ENCODE measurements at regions not wholly inside any gene's neighbourhood (a gene's known extent, or its start where the extent isn't known, plus 50 kb on each side); places are given as distances from the start of the nearest gene placed in this dataset.
"Not testable (repeated sequence)": the region's sequence is repeated elsewhere in the genome, so short reads cannot be mapped to it uniquely, and the experiment has no call there.

DNA sequence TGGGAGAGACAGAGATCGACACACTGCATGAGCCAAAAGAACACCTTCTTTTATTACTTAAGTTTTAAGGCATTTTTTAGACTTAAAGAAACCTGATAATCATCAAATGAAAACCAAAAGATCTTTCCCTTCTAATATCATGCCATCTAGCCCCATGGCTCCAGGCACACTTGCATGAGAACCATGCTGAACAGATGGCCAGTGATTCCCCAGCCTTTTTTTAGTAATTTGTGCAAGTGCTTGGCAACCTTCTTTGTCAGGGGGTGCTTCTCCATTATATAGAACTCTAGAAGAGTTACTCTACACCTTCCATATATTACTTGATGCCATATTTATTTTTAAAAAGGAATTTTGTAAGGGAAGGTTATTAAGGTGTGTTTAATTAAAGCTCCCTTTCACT is 182.2 kb upstream of the TEX13C start:
- no peak overlapping the region for H3K4me3 ChIP-seq (ENCODE audit: low read length in 2 of 2)
- H3K9ac ChIP-seq (ENCODE audit: low read depth in 1 of 2, low read length in 2 of 2): no peak overlapping the region
- H3K4me1 ChIP-seq (ENCODE audit: control insufficient read depth in 2 of 2, insufficient read depth in 2 of 2, low read length in 2 of 2): no peaks in the 10 kb centered on the region
- no peaks in the 10 kb centered on the region for H3K36me3 ChIP-seq (ENCODE audit: control insufficient read depth in 2 of 2, insufficient read depth in 2 of 2, low read length in 2 of 2)
- no peak overlapping the region for H3K27ac ChIP-seq (ENCODE audit: low read depth in 2 of 2, low read length in 2 of 2)
- no peaks in the 10 kb centered on the region for H3K9me3 ChIP-seq (ENCODE audit: control insufficient read depth in 2 of 2, low read length in 2 of 2)
- no peaks in the 10 kb centered on the region for H3K27me3 ChIP-seq (ENCODE audit: control insufficient read depth in 2 of 2, insufficient read depth in 2 of 2, low read length in 2 of 2)

DNA sequence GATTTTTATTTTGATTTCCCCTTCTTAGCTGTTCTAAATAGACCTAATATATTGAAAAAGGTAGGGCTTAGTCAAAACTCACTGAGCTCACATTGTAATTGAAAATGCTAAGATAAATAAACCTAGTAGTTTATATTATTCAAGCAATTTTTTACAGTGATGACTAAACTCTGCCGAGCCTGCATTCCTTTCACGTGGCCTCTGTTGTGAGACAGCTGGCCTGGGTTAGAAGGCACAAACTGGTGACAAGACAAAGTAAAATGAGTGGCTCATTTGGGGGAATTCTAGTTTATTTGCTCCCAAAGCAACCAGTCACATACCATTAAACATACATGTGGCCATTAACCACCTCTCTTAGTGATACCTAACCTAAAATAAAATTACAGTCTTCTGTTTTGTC is 169.4 kb upstream of the TEX13C start:
- H3K9ac ChIP-seq (ENCODE audit: low read depth in 1 of 2, low read length in 2 of 2): no peak overlapping the region
- no peaks in the 10 kb centered on the region for H3K4me1 ChIP-seq (ENCODE audit: control insufficient read depth in 2 of 2, insufficient read depth in 2 of 2, low read length in 2 of 2)
- no peak overlapping the region for H3K27ac ChIP-seq (ENCODE audit: low read depth in 2 of 2, low read length in 2 of 2)
- no peaks in the 10 kb centered on the region for H3K36me3 ChIP-seq (ENCODE audit: control insufficient read depth in 2 of 2, insufficient read depth in 2 of 2, low read length in 2 of 2)
- no peaks in the 10 kb centered on the region for H3K27me3 ChIP-seq (ENCODE audit: control insufficient read depth in 2 of 2, insufficient read depth in 2 of 2, low read length in 2 of 2)
- H3K4me3 ChIP-seq (ENCODE audit: low read length in 2 of 2): no peak overlapping the region
- H3K9me3 ChIP-seq (ENCODE audit: control insufficient read depth in 2 of 2, low read length in 2 of 2): no peaks in the 10 kb centered on the region

DNA sequence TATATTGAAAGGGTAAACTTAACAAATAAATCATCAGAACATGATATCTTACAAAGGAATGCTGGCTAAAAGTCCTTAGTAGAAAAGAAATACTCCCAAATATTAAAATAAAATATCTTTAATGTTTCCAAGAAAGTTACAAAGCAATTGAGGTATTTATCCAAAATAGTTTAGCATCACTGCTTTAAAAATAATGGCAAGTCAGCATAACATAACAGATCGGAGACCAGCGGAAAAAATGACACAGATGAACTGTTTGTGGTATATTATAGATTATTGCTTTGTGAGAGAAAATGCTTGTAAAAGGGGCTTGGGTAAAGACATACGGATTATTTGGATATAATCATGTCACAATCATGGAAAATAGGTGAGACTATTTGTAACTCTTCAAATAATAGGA is 168.5 kb upstream of the TEX13C start:
- H3K4me3 ChIP-seq (ENCODE audit: low read length in 2 of 2): no peak overlapping the region
- no peaks in the 10 kb centered on the region for H3K9me3 ChIP-seq (ENCODE audit: control insufficient read depth in 2 of 2, low read length in 2 of 2)
- no peaks in the 10 kb centered on the region for H3K4me1 ChIP-seq (ENCODE audit: control insufficient read depth in 2 of 2, insufficient read depth in 2 of 2, low read length in 2 of 2)
- no peak overlapping the region for H3K9ac ChIP-seq (ENCODE audit: low read depth in 1 of 2, low read length in 2 of 2)
- no peaks in the 10 kb centered on the region for H3K27me3 ChIP-seq (ENCODE audit: control insufficient read depth in 2 of 2, insufficient read depth in 2 of 2, low read length in 2 of 2)
- no peaks in the 10 kb centered on the region for H3K36me3 ChIP-seq (ENCODE audit: control insufficient read depth in 2 of 2, insufficient read depth in 2 of 2, low read length in 2 of 2)
- H3K27ac ChIP-seq (ENCODE audit: low read depth in 2 of 2, low read length in 2 of 2): no peak overlapping the region

DNA sequence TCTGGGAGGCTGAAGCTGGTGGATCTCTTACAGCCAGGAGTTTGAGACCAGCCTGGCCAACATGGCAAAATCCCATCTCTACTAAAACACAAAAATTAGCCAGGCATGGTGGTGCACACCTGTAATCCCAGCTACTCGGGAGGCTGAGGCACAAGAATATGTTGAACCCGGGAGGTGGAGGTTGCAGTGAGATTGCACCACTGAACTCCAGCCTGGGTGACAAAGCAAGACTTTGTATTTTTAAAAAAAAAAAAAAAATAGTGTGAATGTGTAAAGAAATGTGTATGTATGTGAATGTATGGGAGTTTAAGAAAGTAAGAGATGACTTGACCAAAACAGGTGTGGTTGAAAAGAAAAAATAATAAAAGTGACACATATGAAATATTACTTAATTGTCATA is 167.7 kb upstream of the TEX13C start:
- H3K9me3 ChIP-seq (ENCODE audit: control insufficient read depth in 2 of 2, low read length in 2 of 2): no peaks in the 10 kb centered on the region
- no peak overlapping the region for H3K9ac ChIP-seq (ENCODE audit: low read depth in 1 of 2, low read length in 2 of 2)
- no peaks in the 10 kb centered on the region for H3K27me3 ChIP-seq (ENCODE audit: control insufficient read depth in 2 of 2, insufficient read depth in 2 of 2, low read length in 2 of 2)
- no peak overlapping the region for H3K4me3 ChIP-seq (ENCODE audit: low read length in 2 of 2)
- no peaks in the 10 kb centered on the region for H3K4me1 ChIP-seq (ENCODE audit: control insufficient read depth in 2 of 2, insufficient read depth in 2 of 2, low read length in 2 of 2)
- H3K27ac ChIP-seq (ENCODE audit: low read depth in 2 of 2, low read length in 2 of 2): no peak overlapping the region
- H3K36me3 ChIP-seq (ENCODE audit: control insufficient read depth in 2 of 2, insufficient read depth in 2 of 2, low read length in 2 of 2): no peaks in the 10 kb centered on the region

DNA sequence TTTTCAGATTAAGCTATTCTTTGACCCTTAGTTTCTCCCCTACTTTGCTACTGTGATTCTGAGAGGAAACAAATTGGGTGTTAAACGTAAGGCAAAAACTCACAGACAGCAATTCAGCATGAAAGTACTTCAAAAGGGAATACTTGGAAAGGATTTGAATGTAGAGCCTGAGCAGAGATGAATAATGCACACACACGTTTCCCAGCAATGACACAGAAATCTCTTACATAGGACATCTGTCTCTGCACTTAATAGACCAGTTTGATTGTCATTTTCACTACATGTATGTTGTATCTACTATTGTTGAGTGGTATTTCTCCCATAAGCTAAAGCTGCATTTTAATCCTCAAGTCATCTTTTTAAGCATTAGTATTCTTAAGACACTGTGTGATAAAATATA is 166.1 kb upstream of the TEX13C start:
- Histone ChIP-seq H3K9ac (ENCODE audit: low read depth in 1 of 2, low read length in 2 of 2) (no peak overlapping the region), H3K4me1 (ENCODE audit: control insufficient read depth in 2 of 2, insufficient read depth in 2 of 2, low read length in 2 of 2) (no peaks in the 10 kb centered on the region), H3K27me3 (ENCODE audit: control insufficient read depth in 2 of 2, insufficient read depth in 2 of 2, low read length in 2 of 2) (no peaks in the 10 kb centered on the region), H3K36me3 (ENCODE audit: control insufficient read depth in 2 of 2, insufficient read depth in 2 of 2, low read length in 2 of 2) (no peaks in the 10 kb centered on the region), H3K9me3 (ENCODE audit: control insufficient read depth in 2 of 2, low read length in 2 of 2) (no peaks in the 10 kb centered on the region), H3K27ac (ENCODE audit: low read depth in 2 of 2, low read length in 2 of 2) (no peak overlapping the region), H3K4me3 (ENCODE audit: low read length in 2 of 2) (no peak overlapping the region)

DNA sequence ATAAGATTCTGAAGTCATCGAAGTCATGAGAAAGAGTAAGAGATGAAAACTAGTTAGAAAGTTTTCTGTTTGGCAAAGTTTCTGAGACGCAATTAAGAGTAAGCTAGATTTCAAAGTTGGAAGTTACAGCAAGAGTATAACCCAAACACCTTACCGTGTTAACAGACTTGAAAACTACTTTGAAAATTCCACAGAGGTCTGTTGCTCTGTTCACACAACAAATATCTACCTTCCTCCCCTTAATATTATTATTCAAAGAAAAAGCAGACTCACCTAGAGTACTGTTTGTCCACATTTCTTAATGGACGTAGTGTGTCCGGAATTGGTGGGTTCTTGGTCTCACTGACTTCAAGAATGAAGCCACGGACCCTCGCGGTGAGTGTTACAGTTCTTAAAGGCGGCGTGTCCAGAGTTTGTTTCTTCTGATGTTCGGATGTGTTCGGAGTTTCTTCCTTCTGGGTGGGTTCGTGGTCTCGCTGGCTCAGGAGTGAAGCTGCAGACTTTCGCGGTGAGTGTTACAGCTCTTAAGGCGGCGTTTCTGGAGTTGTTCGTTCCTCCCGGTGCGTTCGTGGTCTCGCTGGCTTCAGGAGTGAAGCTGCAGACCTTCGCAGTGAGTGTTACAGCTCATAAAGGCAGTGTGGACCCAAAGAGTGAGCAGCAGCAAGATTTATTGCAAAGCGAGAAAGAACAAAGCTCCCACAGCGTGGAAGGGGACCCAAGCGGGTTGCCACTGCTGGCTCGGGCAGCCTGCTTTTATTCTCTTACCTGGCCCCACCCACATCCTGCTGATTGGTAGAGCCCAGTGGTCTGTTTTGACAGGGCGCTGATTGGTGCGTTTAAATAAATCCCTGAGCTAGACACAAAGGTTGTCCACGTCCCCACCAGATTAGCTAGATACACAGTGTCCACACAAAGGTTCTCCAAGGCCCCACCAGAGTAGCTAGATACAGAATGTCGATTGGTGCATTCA is 165.1 kb upstream of the TEX13C start:
- not testable (repeated sequence) for H3K36me3 ChIP-seq (ENCODE audit: control insufficient read depth in 2 of 2, insufficient read depth in 2 of 2, low read length in 2 of 2); H3K9ac ChIP-seq (ENCODE audit: low read depth in 1 of 2, low read length in 2 of 2); H3K4me1 ChIP-seq (ENCODE audit: control insufficient read depth in 2 of 2, insufficient read depth in 2 of 2, low read length in 2 of 2); H3K4me3 ChIP-seq (ENCODE audit: low read length in 2 of 2); H3K27ac ChIP-seq (ENCODE audit: low read depth in 2 of 2, low read length in 2 of 2); H3K9me3 ChIP-seq (ENCODE audit: control insufficient read depth in 2 of 2, low read length in 2 of 2); H3K27me3 ChIP-seq (ENCODE audit: control insufficient read depth in 2 of 2, insufficient read depth in 2 of 2, low read length in 2 of 2)

DNA sequence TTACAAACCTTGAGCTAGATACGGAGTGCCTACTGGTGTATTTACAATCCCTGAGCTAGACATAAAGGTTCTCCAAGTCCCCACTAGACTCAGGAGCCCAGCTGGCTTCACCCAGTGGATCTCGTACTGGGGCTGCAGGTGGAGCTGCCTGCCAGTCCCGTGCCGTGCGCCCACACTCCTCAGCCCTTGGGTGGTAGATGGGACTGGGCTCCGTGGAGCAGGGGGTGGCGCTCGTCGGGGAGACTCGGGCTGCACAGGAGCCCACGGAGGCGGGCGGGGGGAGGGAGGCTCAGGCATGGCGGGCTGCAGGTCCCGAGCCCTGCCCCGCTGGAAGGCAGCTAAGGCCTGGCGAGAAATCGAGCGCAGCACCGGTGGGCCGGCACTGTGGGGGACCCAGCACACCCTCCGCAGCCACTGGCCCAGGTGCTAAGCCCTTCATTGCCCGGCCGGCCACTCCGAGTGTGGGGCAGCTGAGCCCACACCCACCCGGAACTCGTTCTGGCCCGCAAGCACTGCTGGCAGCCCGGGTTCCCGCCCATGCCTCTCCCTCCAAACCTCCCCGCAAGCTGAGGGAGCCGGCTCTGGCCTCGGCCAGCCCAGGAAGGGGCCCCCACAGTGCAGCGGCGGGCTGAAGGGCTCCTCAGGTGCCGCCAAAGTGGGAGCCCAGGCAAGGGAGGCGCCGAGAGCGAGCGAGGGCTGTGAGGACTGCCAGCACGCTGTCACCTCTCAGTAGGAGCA is 164.2 kb upstream of the TEX13C start:
- H3K27me3 ChIP-seq (ENCODE audit: control insufficient read depth in 2 of 2, insufficient read depth in 2 of 2, low read length in 2 of 2); H3K9me3 ChIP-seq (ENCODE audit: control insufficient read depth in 2 of 2, low read length in 2 of 2); H3K4me3 ChIP-seq (ENCODE audit: low read length in 2 of 2); H3K27ac ChIP-seq (ENCODE audit: low read depth in 2 of 2, low read length in 2 of 2); H3K9ac ChIP-seq (ENCODE audit: low read depth in 1 of 2, low read length in 2 of 2); H3K4me1 ChIP-seq (ENCODE audit: control insufficient read depth in 2 of 2, insufficient read depth in 2 of 2, low read length in 2 of 2); H3K36me3 ChIP-seq (ENCODE audit: control insufficient read depth in 2 of 2, insufficient read depth in 2 of 2, low read length in 2 of 2): not testable (repeated sequence)

DNA sequence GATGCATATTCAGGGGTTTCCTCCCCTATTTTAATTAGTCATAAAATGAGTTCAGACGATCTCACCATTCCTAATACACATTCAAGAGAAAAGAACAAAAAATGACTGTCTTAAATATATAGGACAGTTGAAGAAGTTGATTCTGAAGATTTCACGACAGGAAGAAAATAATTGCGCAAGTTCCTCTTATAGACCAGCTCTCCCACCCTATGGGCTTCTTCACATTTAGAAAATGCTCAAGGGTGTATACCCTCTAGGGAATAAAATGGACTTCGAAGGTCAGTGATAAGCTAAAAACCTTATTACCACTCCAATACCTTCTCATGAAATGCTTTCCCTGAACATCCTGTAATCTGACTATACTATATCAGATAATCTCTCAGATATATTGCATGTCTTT is 149.2 kb upstream of the TEX13C start:
- no peak overlapping the region for H3K27ac ChIP-seq (ENCODE audit: low read depth in 2 of 2, low read length in 2 of 2)
- H3K9me3 ChIP-seq (ENCODE audit: control insufficient read depth in 2 of 2, low read length in 2 of 2): no peaks in the 10 kb centered on the region
- no peak overlapping the region for H3K4me3 ChIP-seq (ENCODE audit: low read length in 2 of 2)
- no peaks in the 10 kb centered on the region for H3K27me3 ChIP-seq (ENCODE audit: control insufficient read depth in 2 of 2, insufficient read depth in 2 of 2, low read length in 2 of 2)
- H3K9ac ChIP-seq (ENCODE audit: low read depth in 1 of 2, low read length in 2 of 2): no peak overlapping the region
- no peaks in the 10 kb centered on the region for H3K36me3 ChIP-seq (ENCODE audit: control insufficient read depth in 2 of 2, insufficient read depth in 2 of 2, low read length in 2 of 2)
- no peaks in the 10 kb centered on the region for H3K4me1 ChIP-seq (ENCODE audit: control insufficient read depth in 2 of 2, insufficient read depth in 2 of 2, low read length in 2 of 2)

DNA sequence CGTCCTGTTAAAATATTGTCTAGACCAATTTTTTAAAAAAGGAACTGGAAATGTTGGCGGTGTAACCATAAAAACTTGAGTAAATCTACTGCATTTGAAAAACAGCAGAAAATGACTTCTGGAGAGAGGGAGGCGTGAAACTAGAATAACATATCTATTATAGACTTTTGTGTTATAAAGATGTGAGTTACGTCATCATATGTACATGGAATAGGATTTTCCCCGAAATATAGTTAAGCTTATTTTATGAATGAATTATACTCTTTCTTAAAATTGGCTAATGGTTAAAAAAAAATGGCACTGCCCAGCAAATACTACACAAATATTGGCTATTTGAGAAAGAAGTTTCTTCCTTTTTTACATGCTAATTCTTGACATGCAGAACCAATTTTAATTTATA is 147.1 kb upstream of the TEX13C start:
- H3K36me3 ChIP-seq (ENCODE audit: control insufficient read depth in 2 of 2, insufficient read depth in 2 of 2, low read length in 2 of 2): no peaks in the 10 kb centered on the region
- no peaks in the 10 kb centered on the region for H3K4me1 ChIP-seq (ENCODE audit: control insufficient read depth in 2 of 2, insufficient read depth in 2 of 2, low read length in 2 of 2)
- no peak overlapping the region for H3K4me3 ChIP-seq (ENCODE audit: low read length in 2 of 2)
- no peak overlapping the region for H3K9ac ChIP-seq (ENCODE audit: low read depth in 1 of 2, low read length in 2 of 2)
- no peak overlapping the region for H3K27ac ChIP-seq (ENCODE audit: low read depth in 2 of 2, low read length in 2 of 2)
- no peaks in the 10 kb centered on the region for H3K27me3 ChIP-seq (ENCODE audit: control insufficient read depth in 2 of 2, insufficient read depth in 2 of 2, low read length in 2 of 2)
- H3K9me3 ChIP-seq (ENCODE audit: control insufficient read depth in 2 of 2, low read length in 2 of 2): no peaks in the 10 kb centered on the region

DNA sequence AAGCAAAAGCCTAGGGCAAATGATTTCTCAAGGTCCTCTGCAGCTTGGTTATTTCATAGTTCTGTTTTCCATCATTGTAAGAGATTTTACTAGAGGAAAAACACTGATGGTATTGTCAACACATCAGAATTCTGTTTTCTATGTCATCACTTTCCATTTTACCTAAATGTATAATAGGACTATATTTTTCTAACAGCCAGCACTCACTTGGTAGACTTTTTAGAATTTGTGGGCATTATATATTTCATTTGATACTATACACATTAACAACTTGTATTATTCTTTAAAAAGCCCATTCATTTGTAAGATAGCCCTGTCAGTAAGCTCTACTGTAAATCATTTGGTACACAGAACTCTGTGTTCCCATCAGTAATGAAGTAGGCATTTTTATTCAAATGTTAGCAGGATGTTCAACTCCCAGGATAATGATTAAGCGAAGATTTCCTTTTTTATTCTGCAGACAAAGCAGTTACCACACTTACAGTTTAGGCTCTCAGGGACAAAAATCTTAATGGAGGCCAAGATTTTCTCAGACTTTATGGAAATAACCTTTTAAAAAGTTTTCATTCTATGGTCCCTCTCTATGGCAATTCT is 143.6 kb upstream of the TEX13C start:
- Histone ChIP-seq H3K4me1 (ENCODE audit: control insufficient read depth in 2 of 2, insufficient read depth in 2 of 2, low read length in 2 of 2) (no peaks in the 10 kb centered on the region), H3K4me3 (ENCODE audit: low read length in 2 of 2) (no peak overlapping the region), H3K36me3 (ENCODE audit: control insufficient read depth in 2 of 2, insufficient read depth in 2 of 2, low read length in 2 of 2) (no peaks in the 10 kb centered on the region), H3K27me3 (ENCODE audit: control insufficient read depth in 2 of 2, insufficient read depth in 2 of 2, low read length in 2 of 2) (no peaks in the 10 kb centered on the region), H3K9me3 (ENCODE audit: control insufficient read depth in 2 of 2, low read length in 2 of 2) (no peaks in the 10 kb centered on the region), H3K27ac (ENCODE audit: low read depth in 2 of 2, low read length in 2 of 2) (no peak overlapping the region), H3K9ac (ENCODE audit: low read depth in 1 of 2, low read length in 2 of 2) (no peak overlapping the region)
